Brain microvascular endothelial cell (primary cell): ENCODE measurements at regions not wholly inside any gene's neighbourhood (a gene's known extent, or its start where the extent isn't known, plus 50 kb on each side); places are given as distances from the start of the nearest gene placed in this dataset.
"Not testable (repeated sequence)": the region's sequence is repeated elsewhere in the genome, so short reads cannot be mapped to it uniquely, and the experiment has no call there.

ENCODE experiments used
- DNase-seq: peaks from one replicate; pipeline ENCODE4 v3.0.0-alpha.2; 2020
- H3K27ac ChIP-seq: fragments of 250-450 bp; sonication (Bioruptor Pico); 2 replicates; pipeline ENCODE4 v1.5.1; 2020; ENCODE audit warnings: mild to moderate bottlenecking, moderate library complexity
- H3K27me3 ChIP-seq: fragments of 250-450 bp; sonication (Bioruptor Pico); replicated peaks from 2 replicates; pipeline ENCODE4 v1.5.1; 2020; ENCODE audit warnings: mild to moderate bottlenecking
- H3K36me3 ChIP-seq: fragments of 250-450 bp; sonication (Bioruptor Pico); replicated peaks from 2 replicates; pipeline ENCODE4 v1.5.1; 2020; ENCODE audit warnings: mild to moderate bottlenecking
- H3K4me3 ChIP-seq: 2 replicates; pipeline ENCODE4 v1.5.1; 2011; ENCODE audit warnings: low read depth, mild to moderate bottlenecking, control low read depth, low read length, moderate library complexity
- CTCF ChIP-seq: IDR thresholded peaks from 2 replicates; pipeline ENCODE4 v1.5.1; 2011; ENCODE audit warnings: low read depth, mild to moderate bottlenecking, moderate library complexity, low read length, control low read depth, inconsistent platforms; ENCODE audit errors: missing control alignments
- in situ Hi-C: cut with HindIII; loops from 2 replicates; pipeline ENCODE4 v1.10.0; 2017; ENCODE audit warnings: low sequenced_read_pairs, low pct_ligation_motif_present

GRCh38 chr13:86907156-86907555 is 764.0 kb upstream of the SLITRK5 start:
- TF ChIP-seq CTCF, result no peak
- in situ Hi-C loops, result no loop called here
- Histone ChIP-seq H3K4me3 (no peak overlapping the region), H3K27ac (no peak overlapping the region), H3K36me3 (no peaks in the 10 kb centered on the region), H3K27me3 (no peaks in the 10 kb centered on the region)
- DNase-seq, result no peak

GRCh38 chr13:86909318-86909717 is 761.9 kb upstream of the SLITRK5 start:
- H3K4me3 ChIP-seq, result no peak overlapping the region
- in situ Hi-C loops, result no loop called here

GRCh38 chr13:86914757-86915156 is 756.4 kb upstream of the SLITRK5 start:
- no peak for DNase-seq
- in situ Hi-C loops, result no loop called here
- Histone ChIP-seq H3K27ac (no peak overlapping the region), H3K4me3 (no peak overlapping the region), H3K36me3 (no peaks in the 10 kb centered on the region), H3K27me3 (no peaks in the 10 kb centered on the region)
- TF ChIP-seq CTCF, result no peak

More at GRCh38 chr13:86909318-86909717, 761.9 kb upstream of the SLITRK5 start:
- no peaks in the 10 kb centered on the region for H3K27me3 ChIP-seq
- no peaks in the 10 kb centered on the region for H3K36me3 ChIP-seq
- no peak for TF ChIP-seq CTCF
- no peak for DNase-seq
- H3K27ac ChIP-seq, result no peak overlapping the region

- H3K36me3 ChIP-seq, in situ Hi-C loops, H3K4me3 ChIP-seq, DNase-seq, H3K27me3 ChIP-seq, H3K27ac ChIP-seq: not testable (repeated sequence)
Observed at GRCh38 chr13:86917438-86917837, 753.7 kb upstream of the SLITRK5 start.

- in situ Hi-C loops, result no loop called here
- no peak for TF ChIP-seq CTCF
- H3K36me3 ChIP-seq, result no peaks in the 10 kb centered on the region
- no peak overlapping the region for H3K27ac ChIP-seq
- no peak for DNase-seq
- H3K27me3 ChIP-seq, result no peaks in the 10 kb centered on the region
- H3K4me3 ChIP-seq, result no peak overlapping the region
Observed at GRCh38 chr13:86918682-86919081, 752.5 kb upstream of the SLITRK5 start.

- Histone ChIP-seq H3K27ac (no peak overlapping the region), H3K27me3 (no peaks in the 10 kb centered on the region), H3K4me3 (no peak overlapping the region), H3K36me3 (no peaks in the 10 kb centered on the region)
- in situ Hi-C loops, result no loop called here
- no peak for TF ChIP-seq CTCF
- DNase-seq, result no peak
Observed at GRCh38 chr13:86920961-86921360, 750.2 kb upstream of the SLITRK5 start.
